ENCODE measurements at regions not wholly inside any gene's neighbourhood (a gene's known extent, or its start where the extent isn't known, plus 50 kb on each side); places are given as distances from the start of the nearest gene placed in this dataset.
"Not testable (repeated sequence)": the region's sequence is repeated elsewhere in the genome, so short reads cannot be mapped to it uniquely, and the experiment has no call there.

GRCh38 chr3:177889161-177889560 is 647.1 kb upstream of the KCNMB2 start:
- DNase-seq = no peak

GRCh38 chr3:177889652-177890358 is 646.4 kb upstream of the KCNMB2 start:
- DNase-seq = no peak

- no peak for DNase-seq
Observed at GRCh38 chr3:177890359-177890683, 645.9 kb upstream of the KCNMB2 start.

- DNase-seq = not testable (repeated sequence)
Observed at GRCh38 chr3:177891569-177891968, 644.7 kb upstream of the KCNMB2 start.

GRCh38 chr3:177893331-177893730 is 642.9 kb upstream of the KCNMB2 start:
- no peak for DNase-seq

- no peak for DNase-seq
Observed at GRCh38 chr3:177894081-177894728, 642.0 kb upstream of the KCNMB2 start.

GRCh38 chr3:177898185-177898584 is 638.1 kb upstream of the KCNMB2 start:
- DNase-seq = no peak

GRCh38 chr3:177899275-177900067 is 636.8 kb upstream of the KCNMB2 start:
- no peak for DNase-seq

GRCh38 chr3:177902876-177903275 is 633.4 kb upstream of the KCNMB2 start:
- DNase-seq = no peak

- DNase-seq = no peak
Observed at GRCh38 chr3:177904621-177905020, 631.6 kb upstream of the KCNMB2 start.

- no peak for DNase-seq
Observed at GRCh38 chr3:177905173-177906125, 630.8 kb upstream of the KCNMB2 start.

GRCh38 chr3:177906126-177906511 is 630.1 kb upstream of the KCNMB2 start:
- no peak for DNase-seq

GRCh38 chr3:177906578-177907229 is 629.5 kb upstream of the KCNMB2 start:
- DNase-seq = no peak

GRCh38 chr3:177909530-177909929 is 626.7 kb upstream of the KCNMB2 start:
- not testable (repeated sequence) for DNase-seq

- DNase-seq = no peak
Observed at GRCh38 chr3:177914224-177914623, 622.0 kb upstream of the KCNMB2 start.

GRCh38 chr3:177916461-177916860 is 619.8 kb upstream of the KCNMB2 start:
- no peak for DNase-seq

GRCh38 chr3:177917234-177917861 is 618.9 kb upstream of the KCNMB2 start:
- DNase-seq = no peak

- no peak for DNase-seq
Observed at GRCh38 chr3:177921153-177921552, 615.1 kb upstream of the KCNMB2 start.

GRCh38 chr3:177924261-177924660 is 612.0 kb upstream of the KCNMB2 start:
- DNase-seq = no peak

GRCh38 chr3:177928172-177928873 is 607.9 kb upstream of the KCNMB2 start:
- DNase-seq = no peak

- DNase-seq = no peak
Observed at GRCh38 chr3:177929310-177929709, 606.9 kb upstream of the KCNMB2 start.
